A549 (cell line): ENCODE measurements at regions not wholly inside any gene's neighbourhood (a gene's known extent, or its start where the extent isn't known, plus 50 kb on each side); places are given as distances from the start of the nearest gene placed in this dataset.

Experiments
- ATAC-seq, 2 experiments: fragments of 200-7000 bp in 1 of 2; fragments of >200 bp in 1 of 2; cut with Nextera tagmentation in 1 of 2; cut with Tn5 transposase in 1 of 2; 3 replicates each; pipeline versions ENCODE4 v1.8.0 to v1.9.1; 2018 to 2020; ENCODE audit warnings: mild to moderate bottlenecking in 1 of 2, moderate library complexity in 1 of 2
- CTCF ChIA-PET: fragments of 300-600 bp; sonication (Branson Sonifier 250); formaldehyde crosslinking; extraction: SDS; loops from one replicate; lab custom pipeline; 2021; ENCODE audit warnings: antibody characterized with exemption, inconsistent platforms; lab: Yijun Ruan, JAX
- POLR2A ChIA-PET: fragments of 350-600 bp; formaldehyde crosslinking; extraction: SDS; loops from one replicate; lab custom pipeline; 2021; ENCODE audit warnings: antibody characterized with exemption, inconsistent platforms; lab: Yijun Ruan, JAX
- DNase-seq, 2 experiments: peaks; one replicate each; pipeline versions ENCODE4 v3.0.0 to v3.0.0-alpha.2; 2011 to 2016; ENCODE audit warnings: low read depth in 1 of 2, low spot score in 1 of 2
- FAIRE-seq: peaks from 2 replicates; lab custom pipeline; 2011; peaks lifted over from hg19 to GRCh38; lab: Jason Lieb, UNC
- H3K27ac ChIP-seq, 2 experiments: fragments of >200 bp; sonication (Bioruptor Twin); formaldehyde crosslinking; 3 replicates each; pipeline ENCODE4 v1.5.1; 2016 to 2017
- H3K4me1 ChIP-seq: fragments of >200 bp; sonication (Bioruptor Twin); formaldehyde crosslinking; 3 replicates; pipeline ENCODE4 v1.6.1; 2016
- H3K4me2 ChIP-seq: fragments of >200 bp; sonication (Bioruptor Twin); formaldehyde crosslinking; 3 replicates; pipeline ENCODE4 v1.6.1; 2016
- H3K4me3 ChIP-seq: fragments of >200 bp; sonication (Bioruptor Twin); formaldehyde crosslinking; 3 replicates; pipeline ENCODE4 v1.5.1; 2016
- H3K9me3 ChIP-seq: fragments of >200 bp; sonication (Bioruptor Twin); formaldehyde crosslinking; 3 replicates; pipeline ENCODE4 v1.6.1; 2016
- CBX8 ChIP-seq: fragments of 200-600 bp; sonication (generic); IDR thresholded peaks from 2 replicates; pipeline ENCODE4 v1.6.1; 2016
- CEBPB ChIP-seq, 2 experiments: fragments of >200 bp in 1 of 2; sonication (Bioruptor Twin) in 1 of 2; formaldehyde crosslinking in 1 of 2; IDR thresholded peaks; 2 replicates each; pipeline ENCODE4 v1.6.1; 2012 to 2016
- CHD2 ChIP-seq: fragments of 150-350 bp; IDR thresholded peaks from 2 replicates; pipeline ENCODE4 v1.6.1; 2014; ENCODE audit warnings: low read length; ENCODE audit not compliant: partially characterized antibody
- CHD4 ChIP-seq: fragments of 200-600 bp; sonication (generic); IDR thresholded peaks from 2 replicates; pipeline ENCODE4 v1.6.1; 2016; ENCODE audit warnings: antibody characterized with exemption, mild to moderate bottlenecking, borderline replicate concordance
- E2F6 ChIP-seq: IDR thresholded peaks from 2 replicates; pipeline ENCODE4 v1.6.1; 2012; ENCODE audit warnings: low read depth, borderline replicate concordance
- EHMT2 ChIP-seq: fragments of 200-600 bp; sonication (generic); IDR thresholded peaks from 2 replicates; pipeline ENCODE4 v1.6.1; 2016; ENCODE audit warnings: antibody characterized with exemption, low read depth, mild to moderate bottlenecking, moderate library complexity
- ELK1 ChIP-seq: fragments of 150-350 bp; IDR thresholded peaks from 2 replicates; pipeline ENCODE4 v1.6.1; 2014; ENCODE audit warnings: low read depth, mild to moderate bottlenecking, low read length
- ESRRA ChIP-seq: fragments of 150-350 bp; IDR thresholded peaks from 2 replicates; pipeline ENCODE4 v1.6.1; 2014; ENCODE audit warnings: mild to moderate bottlenecking, low read length, borderline replicate concordance
- FOXS1 ChIP-seq: fragments of 250-450 bp; sonication (Bioruptor Pico); IDR thresholded peaks from 2 replicates; pipeline ENCODE4 v1.5.0; 2020; ENCODE audit warnings: mild to moderate bottlenecking, moderate library complexity
- HOXA7 ChIP-seq: fragments of 250-450 bp; sonication (Bioruptor Pico); IDR thresholded peaks from 2 replicates; pipeline ENCODE4 v1.5.0; 2020; ENCODE audit warnings: mild to moderate bottlenecking, moderate library complexity
- HOXB13 ChIP-seq: fragments of 250-450 bp; sonication (Bioruptor Pico); IDR thresholded peaks from 2 replicates; pipeline ENCODE4 v1.5.0; 2020; ENCODE audit warnings: low read depth, mild to moderate bottlenecking, moderate library complexity
- HOXB5 ChIP-seq: fragments of 250-450 bp; sonication (Bioruptor Pico); IDR thresholded peaks from 2 replicates; pipeline ENCODE4 v1.5.0; 2020; ENCODE audit warnings: mild to moderate bottlenecking, moderate library complexity
- JUN ChIP-seq, 2 experiments: fragments of >200 bp; sonication (Bioruptor Twin); formaldehyde crosslinking; IDR thresholded peaks; 2 replicates in 1 of 2; 3 replicates in 1 of 2; pipeline ENCODE4 v1.6.1; 2016 to 2017
- JUNB ChIP-seq: fragments of >200 bp; sonication (Bioruptor Twin); formaldehyde crosslinking; IDR thresholded peaks from 2 replicates; pipeline ENCODE4 v1.6.1; 2016
- KDM5A ChIP-seq: fragments of 200-600 bp; sonication (generic); IDR thresholded peaks from 2 replicates; pipeline ENCODE4 v1.6.1; 2016; ENCODE audit warnings: antibody characterized with exemption, mild to moderate bottlenecking
- MAX ChIP-seq: IDR thresholded peaks from 2 replicates; pipeline ENCODE4 v1.6.1; 2012
- MYC ChIP-seq: IDR thresholded peaks from 2 replicates; pipeline ENCODE4 v1.6.1; 2012; ENCODE audit warnings: mild to moderate bottlenecking, inconsistent platforms, low read length, improper control_type of control experiment, borderline replicate concordance
- NPAS2 ChIP-seq: fragments of 250-450 bp; sonication (Bioruptor Pico); IDR thresholded peaks from 2 replicates; pipeline ENCODE4 v1.8.0; 2022; ENCODE audit warnings: mild to moderate bottlenecking, moderate library complexity, borderline replicate concordance
- POLR2A ChIP-seq: IDR thresholded peaks from 2 replicates; pipeline ENCODE4 v1.6.1; 2012; ENCODE audit warnings: mild to moderate bottlenecking, low read length
- POLR2AphosphoS2 ChIP-seq: conservative IDR thresholded peaks from 2 replicates; pipeline ENCODE4 v1.6.1; 2012; ENCODE audit warnings: low read length, improper control_type of control experiment, inconsistent platforms
- RAD21 ChIP-seq, 2 experiments: fragments of >200 bp in 1 of 2; sonication (Bioruptor Twin) in 1 of 2; formaldehyde crosslinking in 1 of 2; IDR thresholded peaks in 1 of 2; conservative IDR thresholded peaks in 1 of 2; 2 replicates in 1 of 2; 3 replicates in 1 of 2; pipeline ENCODE4 v1.6.1; 2012 to 2018; ENCODE audit warnings: inconsistent platforms in 1 of 2
- RCOR1 ChIP-seq: fragments of 150-350 bp; IDR thresholded peaks from 2 replicates; pipeline ENCODE4 v1.6.1; 2014; ENCODE audit warnings: antibody characterized with exemption, low read length, low read depth
- REST ChIP-seq: fragments of 200-600 bp; sonication (generic); IDR thresholded peaks from 2 replicates; pipeline ENCODE4 v1.6.1; 2016; ENCODE audit warnings: antibody characterized with exemption, mild to moderate bottlenecking, moderate library complexity
- RNF2 ChIP-seq: fragments of 200-600 bp; sonication (generic); IDR thresholded peaks from 2 replicates; pipeline ENCODE4 v1.6.1; 2016; ENCODE audit warnings: low read depth, mild to moderate bottlenecking, antibody characterized with exemption, moderate library complexity, borderline replicate concordance
- SMC3 ChIP-seq: fragments of >200 bp; sonication (Bioruptor Twin); formaldehyde crosslinking; IDR thresholded peaks from 3 replicates; pipeline ENCODE4 v1.6.1; 2018; ENCODE audit warnings: inconsistent platforms
- ZNF302 ChIP-seq: fragments of 250-450 bp; sonication (Bioruptor Pico); IDR thresholded peaks from 2 replicates; pipeline ENCODE4 v1.9.0; 2021; ENCODE audit warnings: inconsistent platforms, mild to moderate bottlenecking, moderate library complexity
- ZSCAN20 ChIP-seq: fragments of 250-450 bp; sonication (Bioruptor Pico); IDR thresholded peaks from 2 replicates; pipeline ENCODE4 v1.8.0; 2022; ENCODE audit warnings: mild to moderate bottlenecking, moderate library complexity
- WGBS: methylation state at CpG from one replicate; pipeline ENCODE4 v1.1.6; 2017; ENCODE audit errors: missing lambda C conversion rate; 5-methylcytosine and 5-hydroxymethylcytosine counted together

GRCh38 chr9:91113016-91113415 is 248.7 kb downstream of the AUH start:
- DNase-seq (no peak), ATAC-seq (no peak), FAIRE-seq (no peak)
- Histone ChIP-seq H3K9me3 (peaks cover 14% of the 10 kb centered on the region), H3K27ac (no peak overlapping the region), H3K4me3 (no peak overlapping the region), H3K4me2 (no peak overlapping the region), H3K4me1 (no peaks in the 10 kb centered on the region)
- POLR2A ChIA-PET = interaction anchor here (1.2 kb wide), 1 partner anchor 13 kb away, joined by 4 read pairs; no protein-coding TSS in a partner anchor
- CTCF ChIA-PET = interaction anchor here (0.7 to 1.5 kb wide), 2 partner anchors 24 to 76 kb away, joined by 3 to 4 read pairs; no protein-coding TSS in a partner anchor
- 84% methylated on average over 2 of the region's 2 CpGs for WGBS
- TF ChIP-seq CEBPB (IDR thresholded peaks at IDR 0.05) (no peak), MAX (no peak), RAD21 (conservative IDR thresholded peaks at IDR 0.05 in 1 of 2, IDR thresholded peaks at IDR 0.05 in 1 of 2) (no peak), HOXB13 (CRISPR knock-in tag) (no peak), EHMT2 (no peak), CHD4 (no peak), FOXS1 (CRISPR knock-in tag) (no peak), ELK1 (no peak)

GRCh38 chr9:91114450-91114849 is 247.3 kb downstream of the AUH start:
- POLR2A ChIA-PET = no interaction called here
- 63% methylated on average over 1 of the region's 1 CpG for WGBS
- no peak for DNase-seq

GRCh38 chr9:91116211-91116610 is 245.5 kb downstream of the AUH start:
- TF ChIP-seq CEBPB (IDR thresholded peaks at IDR 0.05) = no peak
- TF ChIP-seq ESRRA = no peak
- no peak for TF ChIP-seq ZSCAN20 (CRISPR knock-in tag)
- no peak for TF ChIP-seq CBX8
- no peak for TF ChIP-seq POLR2A
- TF ChIP-seq JUN (IDR thresholded peaks at IDR 0.05) = no peak
- no peak for TF ChIP-seq CHD2
- no peak for TF ChIP-seq NPAS2 (CRISPR knock-in tag)
- no peak for TF ChIP-seq MYC
- no peak for TF ChIP-seq JUNB
- TF ChIP-seq ZNF302 (CRISPR knock-in tag) = no peak
- TF ChIP-seq RCOR1 = no peak
- TF ChIP-seq POLR2AphosphoS2 = no peak
- TF ChIP-seq E2F6 = no peak
- no peak for TF ChIP-seq EHMT2
- TF ChIP-seq, all 56 proteins: peak for 0
- no peak overlapping the region for H3K4me2 ChIP-seq
- WGBS = 21% methylated on average over 3 of the region's 3 CpGs
- ATAC-seq (no peak), DNase-seq (no peak), FAIRE-seq (no peak)
- no peak overlapping the region for H3K27ac ChIP-seq
- H3K4me3 ChIP-seq = no peak overlapping the region
- CTCF ChIA-PET = no interaction called here
- H3K9me3 ChIP-seq = no peaks in the 10 kb centered on the region; the same call in 2 of the 3 replicates
- peaks cover 14% of the 10 kb centered on the region for H3K4me1 ChIP-seq
- POLR2A ChIA-PET = no interaction called here

More at GRCh38 chr9:91114450-91114849, 247.3 kb downstream of the AUH start:
- no peak for TF ChIP-seq CBX8
- no peak for TF ChIP-seq ZSCAN20 (CRISPR knock-in tag)
- no peak for TF ChIP-seq REST
- no peak for TF ChIP-seq RNF2
- TF ChIP-seq HOXA7 (CRISPR knock-in tag) = no peak
- no peak for TF ChIP-seq HOXB5 (CRISPR knock-in tag)
- TF ChIP-seq FOXS1 (CRISPR knock-in tag) = no peak
- no peak for TF ChIP-seq CEBPB (IDR thresholded peaks at IDR 0.05)
- TF ChIP-seq SMC3 = no peak
- no peak for TF ChIP-seq KDM5A
- no peak for TF ChIP-seq MYC
- TF ChIP-seq, all 56 proteins: peak for 0
- Histone ChIP-seq H3K27ac (no peak overlapping the region), H3K4me1 (peaks cover 6% of the 10 kb centered on the region; the same call in 2 of the 3 replicates), H3K9me3 (peaks cover 14% of the 10 kb centered on the region), H3K4me2 (no peak overlapping the region), H3K4me3 (no peak overlapping the region)
- no peak for FAIRE-seq
- CTCF ChIA-PET = no interaction called here
- ATAC-seq = no peak
